ENCODE measurements at regions not wholly inside any gene's neighbourhood (a gene's known extent, or its start where the extent isn't known, plus 50 kb on each side); places are given as distances from the start of the nearest gene placed in this dataset.
"Not testable (repeated sequence)": the region's sequence is repeated elsewhere in the genome, so short reads cannot be mapped to it uniquely, and the experiment has no call there.

DNA sequence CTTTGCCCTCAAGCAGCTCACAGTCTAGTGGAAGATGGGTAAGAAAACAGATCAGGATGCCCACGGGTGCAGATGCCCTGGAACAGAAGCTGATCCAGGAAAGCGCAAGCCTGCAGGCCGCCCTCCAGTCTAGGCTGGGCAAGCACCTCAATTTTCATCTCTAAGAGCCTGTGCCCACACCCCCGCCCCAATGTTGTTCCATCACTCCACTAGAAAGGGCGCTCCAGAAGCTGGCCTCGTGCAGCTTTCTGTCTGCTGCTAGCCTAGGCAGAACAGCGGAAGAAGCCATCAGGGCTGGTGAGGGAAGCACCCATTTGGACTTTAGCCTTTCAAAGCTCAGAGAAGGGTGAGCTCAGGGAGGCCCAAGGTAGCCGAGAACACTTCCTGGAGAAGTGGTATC lies 527.1 kb downstream of the TP53TG3F start:
- in situ Hi-C loops (cut with HindIII; ENCODE audit: low sequenced_read_pairs); DNase-seq (ENCODE audit: low read depth, low spot score); H3K4me3 ChIP-seq (ENCODE audit: low read depth, low read length): not testable (repeated sequence)

DNA sequence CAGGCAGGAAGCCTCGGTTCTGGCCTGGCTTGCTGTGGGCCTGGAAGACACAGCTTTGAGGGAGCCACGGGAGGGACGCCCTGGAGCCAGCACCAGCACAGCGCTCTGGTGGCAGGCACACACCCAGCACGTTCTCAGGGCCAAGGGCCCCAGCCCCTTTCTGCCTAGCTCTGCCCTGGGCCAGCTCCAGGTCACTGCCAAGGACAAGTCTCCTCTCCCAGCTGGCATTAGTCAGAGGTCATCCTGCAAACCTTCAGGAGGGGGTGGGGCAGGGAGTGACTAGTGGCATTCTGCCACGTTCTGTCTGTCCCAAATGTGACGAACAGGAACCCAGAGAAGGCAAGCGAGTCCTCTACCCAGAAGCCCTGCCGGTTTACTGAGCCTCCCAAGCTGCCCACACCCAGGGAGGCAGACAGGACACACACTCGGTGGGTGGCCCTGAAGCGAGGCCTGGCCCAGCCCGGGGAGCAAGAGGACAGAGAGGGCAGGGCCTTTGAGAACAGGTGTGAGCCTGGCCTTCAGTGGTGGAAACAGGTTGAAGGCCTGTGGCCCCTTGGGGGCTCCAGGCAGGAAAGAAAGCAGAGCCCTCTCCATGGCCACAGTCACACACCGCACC lies 528.0 kb downstream of the TP53TG3F start:
- H3K4me3 ChIP-seq (ENCODE audit: low read depth, low read length); in situ Hi-C loops (cut with HindIII; ENCODE audit: low sequenced_read_pairs): not testable (repeated sequence)

DNA sequence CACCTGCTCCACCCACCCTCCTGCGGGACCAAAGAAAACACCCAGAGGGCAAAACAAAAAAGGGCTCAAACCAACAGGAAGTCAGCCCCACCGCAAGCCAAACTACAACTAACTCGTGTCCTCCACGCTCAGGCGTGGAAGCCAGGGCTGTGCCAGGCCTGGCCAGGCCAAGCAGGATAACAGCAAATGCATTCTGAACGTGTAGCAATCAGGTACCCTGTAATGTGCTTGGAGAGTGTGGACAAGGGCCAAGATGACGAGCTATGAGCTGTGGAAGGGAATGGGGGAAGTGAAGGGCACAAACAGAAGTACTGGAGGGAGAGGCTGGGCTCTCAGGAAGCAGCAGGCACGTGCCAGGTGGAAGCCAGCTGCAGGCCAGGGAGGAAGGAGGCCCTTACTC lies 528.6 kb downstream of the TP53TG3F start:
- H3K4me3 ChIP-seq (ENCODE audit: low read depth, low read length); DNase-seq (ENCODE audit: low read depth, low spot score); in situ Hi-C loops (cut with HindIII; ENCODE audit: low sequenced_read_pairs): not testable (repeated sequence)

More for the DNA sequence above, 528.0 kb downstream of the TP53TG3F start:
- DNase-seq (ENCODE audit: low read depth, low spot score): not testable (repeated sequence)

DNA sequence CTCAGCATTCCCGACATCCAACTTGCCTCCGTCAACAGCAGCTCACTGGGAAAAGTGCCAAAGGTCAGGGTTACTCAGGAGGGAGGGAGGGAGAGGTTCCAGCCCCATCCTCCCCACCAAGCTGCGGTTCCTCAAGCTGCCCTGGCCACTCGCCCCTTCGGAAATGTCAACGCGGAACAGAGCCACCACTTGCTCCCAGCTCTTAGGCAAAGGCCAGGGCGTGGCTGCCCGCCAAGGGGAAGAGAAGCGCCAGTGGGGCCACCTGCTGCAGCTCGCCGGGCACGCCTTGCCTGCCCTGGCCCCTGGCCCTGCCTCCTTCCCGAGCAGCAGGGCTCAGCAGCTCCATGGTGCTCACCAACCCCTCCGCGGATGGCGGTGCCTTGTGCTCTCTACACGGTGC lies 531.1 kb downstream of the TP53TG3F start:
- H3K4me3 ChIP-seq (ENCODE audit: low read depth, low read length); DNase-seq (ENCODE audit: low read depth, low spot score); in situ Hi-C loops (cut with HindIII; ENCODE audit: low sequenced_read_pairs): not testable (repeated sequence)

DNA sequence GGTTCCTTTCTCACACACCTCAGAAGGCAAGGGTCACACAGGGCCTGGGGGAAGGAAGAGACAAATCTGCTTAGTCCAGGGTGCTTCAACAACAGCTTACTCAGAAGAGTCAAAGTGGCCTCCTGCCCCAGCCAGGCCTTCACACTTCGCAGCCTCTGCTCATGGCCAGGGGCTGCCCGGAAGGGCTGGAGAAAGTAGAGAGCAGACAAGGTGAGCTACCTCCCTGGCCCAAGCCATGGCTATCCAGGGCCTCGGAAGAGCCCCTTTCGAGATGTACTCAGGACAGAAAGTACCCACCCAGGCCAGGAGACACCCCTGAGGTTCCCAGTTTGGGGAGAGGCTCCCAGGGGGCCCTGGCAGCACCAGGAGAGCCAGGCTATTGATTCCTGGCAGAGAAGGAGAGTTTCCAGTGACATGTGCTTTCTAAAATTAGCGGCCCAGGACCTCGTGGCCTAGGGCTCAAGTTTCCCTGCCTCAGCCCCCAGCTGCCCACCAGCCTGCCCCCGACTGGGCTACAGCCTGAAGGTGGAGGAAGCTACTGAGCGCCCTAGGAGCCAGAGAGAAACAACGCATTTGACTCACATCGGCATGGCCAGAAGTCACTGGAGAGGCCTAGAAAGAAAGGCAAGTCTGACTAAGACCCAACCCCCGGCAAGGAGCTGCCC lies 533.2 kb downstream of the TP53TG3F start:
- H3K4me3 ChIP-seq (ENCODE audit: low read depth, low read length); DNase-seq (ENCODE audit: low read depth, low spot score); in situ Hi-C loops (cut with HindIII; ENCODE audit: low sequenced_read_pairs): not testable (repeated sequence)

DNA sequence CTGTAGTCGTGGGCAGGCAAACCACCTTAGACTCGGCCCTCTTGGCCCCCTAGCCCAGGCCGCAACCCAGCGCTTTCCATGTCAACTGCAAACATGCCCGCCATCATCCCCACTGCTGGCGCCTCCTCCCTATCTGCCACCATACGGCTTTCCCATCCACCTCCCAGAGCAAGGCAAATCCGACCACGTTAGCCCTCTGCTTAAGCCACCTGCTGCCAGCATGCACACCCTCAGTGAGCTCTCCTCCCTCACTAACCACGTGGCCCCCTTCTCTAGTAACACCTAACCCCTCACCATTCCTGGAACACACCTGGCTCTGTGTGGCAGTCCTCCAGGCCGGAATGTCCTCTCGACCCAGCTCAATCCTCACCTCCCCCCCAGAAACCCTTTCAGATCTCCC lies 534.8 kb downstream of the TP53TG3F start:
- H3K4me3 ChIP-seq (ENCODE audit: low read depth, low read length); DNase-seq (ENCODE audit: low read depth, low spot score); in situ Hi-C loops (cut with HindIII; ENCODE audit: low sequenced_read_pairs): not testable (repeated sequence)

DNA sequence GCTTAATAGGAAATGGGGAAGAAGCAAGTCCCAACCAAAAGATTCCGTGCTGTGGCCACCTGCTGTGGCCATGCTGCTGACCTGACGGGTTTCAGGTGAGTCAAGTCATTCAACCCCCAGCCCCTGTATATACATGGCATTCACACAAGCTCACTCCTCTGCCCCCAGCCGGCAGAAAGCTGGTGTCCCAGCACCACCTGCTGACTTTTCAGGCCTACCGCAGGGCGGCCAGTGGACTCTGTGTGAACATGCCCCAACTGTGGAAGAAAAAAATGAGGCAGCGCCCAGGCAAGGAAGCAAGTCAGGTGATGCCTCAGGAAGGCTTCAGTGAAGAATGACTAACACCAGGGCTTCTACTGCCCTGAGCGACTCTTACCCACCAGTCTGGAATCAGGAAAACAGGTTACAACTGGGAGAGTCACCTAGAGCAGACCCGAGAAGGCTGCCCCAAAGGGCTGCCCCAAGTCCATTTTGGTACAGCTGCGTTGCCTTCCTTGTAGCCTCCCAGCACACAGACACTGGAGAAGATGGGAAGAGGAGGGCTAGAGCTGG lies 536.5 kb downstream of the TP53TG3F start:
- in situ Hi-C loops (cut with HindIII; ENCODE audit: low sequenced_read_pairs); DNase-seq (ENCODE audit: low read depth, low spot score): not testable (repeated sequence)

DNA sequence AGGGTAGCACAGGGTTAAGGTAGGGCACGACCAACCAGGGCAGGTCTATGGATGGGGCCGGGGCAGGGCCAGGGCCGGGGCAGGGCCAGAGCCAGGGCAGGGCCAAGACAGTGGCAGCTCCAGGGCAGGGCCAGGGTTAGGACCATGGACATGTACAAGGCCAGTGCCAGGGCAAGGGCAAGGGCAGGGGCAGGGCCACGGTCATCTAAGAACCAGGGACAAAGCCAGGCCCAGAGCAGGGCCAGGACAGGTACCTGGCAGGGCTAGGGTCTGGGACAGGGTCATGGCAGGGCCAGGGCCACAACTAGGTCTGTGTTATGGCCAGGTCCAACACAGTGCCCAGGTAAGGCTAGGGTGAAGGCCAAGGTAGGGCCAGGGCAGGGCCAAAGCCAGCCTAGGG lies 541.8 kb downstream of the TP53TG3F start:
- in situ Hi-C loops (cut with HindIII; ENCODE audit: low sequenced_read_pairs); DNase-seq (ENCODE audit: low read depth, low spot score); H3K4me3 ChIP-seq (ENCODE audit: low read depth, low read length): not testable (repeated sequence)

More for the DNA sequence above, 536.5 kb downstream of the TP53TG3F start:
- H3K4me3 ChIP-seq (ENCODE audit: low read depth, low read length): not testable (repeated sequence)

DNA sequence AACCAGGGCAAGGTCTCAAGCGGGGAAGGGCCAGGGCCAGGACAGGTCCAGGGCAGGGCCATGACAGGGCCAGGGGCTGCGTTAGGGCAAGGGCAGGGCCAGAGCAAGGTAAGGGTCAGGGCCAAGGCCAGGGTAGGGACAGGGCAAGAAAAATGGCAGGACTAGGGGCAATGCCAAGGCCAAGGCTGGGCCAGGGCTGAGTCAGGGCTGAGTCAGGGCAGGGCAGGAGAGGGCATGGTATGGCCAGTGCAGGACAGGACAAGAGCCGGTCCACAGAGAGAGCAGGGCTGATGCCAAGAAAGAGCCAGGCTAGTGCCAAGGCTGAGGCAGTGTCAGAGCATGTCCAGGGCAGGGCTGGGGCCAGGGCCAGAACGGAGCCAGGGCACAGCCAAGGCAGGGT lies 542.5 kb downstream of the TP53TG3F start:
- in situ Hi-C loops (cut with HindIII; ENCODE audit: low sequenced_read_pairs); H3K4me3 ChIP-seq (ENCODE audit: low read depth, low read length); DNase-seq (ENCODE audit: low read depth, low spot score): not testable (repeated sequence)

DNA sequence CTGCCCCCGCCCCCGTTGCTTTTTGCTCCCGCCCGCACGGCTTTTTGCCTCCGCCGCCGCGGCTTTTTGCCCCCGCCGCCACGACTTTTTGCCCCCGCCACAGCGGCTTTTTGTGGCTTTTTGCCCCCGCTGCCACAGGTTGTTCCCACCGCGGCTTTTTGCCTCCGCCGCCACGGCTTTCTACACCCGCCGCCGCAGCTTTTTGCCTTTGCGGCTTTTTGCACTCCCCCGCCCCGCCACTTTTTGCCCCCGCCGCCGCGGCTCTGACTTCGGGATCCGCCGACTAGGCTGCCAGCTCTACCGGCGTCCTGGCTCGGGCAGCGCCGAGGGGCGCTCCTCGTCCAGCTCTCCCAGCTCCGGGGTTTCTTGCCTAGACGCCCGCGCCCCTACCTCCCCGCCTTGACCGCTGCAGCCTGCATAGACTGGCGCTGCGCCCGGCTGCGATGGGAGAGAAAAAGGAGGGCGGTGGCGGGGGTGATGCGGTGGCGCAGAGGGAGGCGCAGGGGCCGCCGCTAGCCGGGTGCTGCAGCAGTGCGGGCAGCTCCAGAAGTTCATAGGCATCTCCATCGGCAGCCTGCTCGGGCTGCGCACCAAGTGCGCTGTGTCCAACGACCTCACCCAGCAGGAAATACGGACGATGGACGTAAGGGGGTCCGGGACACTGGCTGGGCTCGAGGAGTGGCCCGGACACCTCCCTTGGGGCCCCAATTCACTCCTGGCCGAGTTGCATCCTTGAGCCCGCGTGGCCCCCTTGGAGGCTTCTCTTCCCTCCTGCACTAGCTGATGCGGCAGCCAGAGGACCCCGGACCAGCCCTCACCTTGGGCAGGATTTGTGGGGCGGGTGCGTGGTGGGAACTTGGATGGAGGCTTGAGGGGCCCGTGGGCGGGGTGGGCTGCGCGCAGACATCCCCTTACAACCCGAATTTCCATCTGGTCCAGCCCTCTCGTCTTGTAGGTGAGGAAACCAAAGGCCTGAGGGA lies 555.7 kb downstream of the TP53TG3F start:
- DNase-seq (ENCODE audit: low read depth, low spot score); H3K4me3 ChIP-seq (ENCODE audit: low read depth, low read length); in situ Hi-C loops (cut with HindIII; ENCODE audit: low sequenced_read_pairs): not testable (repeated sequence)

DNA sequence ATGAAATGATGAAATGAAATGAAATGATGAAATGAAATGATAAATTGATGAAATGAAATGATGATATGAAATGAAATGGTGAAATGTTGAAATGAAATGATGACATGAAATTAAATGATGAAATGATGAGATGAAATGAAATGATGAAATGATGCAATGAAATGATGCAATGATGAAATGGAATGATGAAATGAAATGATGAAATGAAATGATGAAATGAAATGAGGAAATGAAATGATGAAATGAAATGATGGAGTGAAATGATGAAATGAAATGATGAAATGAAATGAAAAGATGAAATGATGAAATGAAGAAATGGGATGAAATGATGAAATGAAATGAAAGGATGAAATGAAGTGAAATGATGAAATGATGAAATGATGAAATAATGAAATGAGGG lies 558.9 kb downstream of the TP53TG3F start:
- in situ Hi-C loops (cut with HindIII; ENCODE audit: low sequenced_read_pairs); DNase-seq (ENCODE audit: low read depth, low spot score); H3K4me3 ChIP-seq (ENCODE audit: low read depth, low read length): not testable (repeated sequence)

DNA sequence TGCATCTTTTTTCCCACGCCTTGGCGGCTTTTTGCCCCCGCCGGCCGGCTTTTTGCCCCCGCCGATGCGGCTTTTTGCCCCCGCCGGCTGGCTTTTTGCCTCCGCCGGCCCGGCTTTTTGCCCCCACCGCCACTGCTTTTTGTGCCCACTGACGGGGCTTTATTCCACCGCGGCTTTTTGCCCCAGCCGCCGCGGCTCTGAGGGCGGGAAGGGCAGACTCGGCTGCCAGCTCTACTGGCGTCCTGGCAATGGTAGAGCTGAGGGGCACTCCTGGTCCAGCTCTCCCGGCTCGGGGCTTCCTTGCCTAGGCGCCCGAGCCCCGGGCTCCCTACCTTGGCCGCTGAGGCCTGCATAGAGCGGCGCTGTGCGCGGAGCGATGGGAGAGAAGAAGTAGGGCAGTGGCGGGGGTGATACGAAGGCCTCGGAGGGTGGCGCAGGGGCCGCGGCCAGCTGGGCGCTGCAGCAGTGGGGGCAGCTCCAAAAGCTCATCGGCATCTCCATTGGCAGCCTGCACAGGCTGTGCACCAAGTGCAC lies 591.4 kb downstream of the TP53TG3F start:
- H3K4me3 ChIP-seq (ENCODE audit: low read depth, low read length): no peak overlapping the region
- in situ Hi-C loops (cut with HindIII; ENCODE audit: low sequenced_read_pairs): no loop called here
- TF ChIP-seq, protein P1, sequence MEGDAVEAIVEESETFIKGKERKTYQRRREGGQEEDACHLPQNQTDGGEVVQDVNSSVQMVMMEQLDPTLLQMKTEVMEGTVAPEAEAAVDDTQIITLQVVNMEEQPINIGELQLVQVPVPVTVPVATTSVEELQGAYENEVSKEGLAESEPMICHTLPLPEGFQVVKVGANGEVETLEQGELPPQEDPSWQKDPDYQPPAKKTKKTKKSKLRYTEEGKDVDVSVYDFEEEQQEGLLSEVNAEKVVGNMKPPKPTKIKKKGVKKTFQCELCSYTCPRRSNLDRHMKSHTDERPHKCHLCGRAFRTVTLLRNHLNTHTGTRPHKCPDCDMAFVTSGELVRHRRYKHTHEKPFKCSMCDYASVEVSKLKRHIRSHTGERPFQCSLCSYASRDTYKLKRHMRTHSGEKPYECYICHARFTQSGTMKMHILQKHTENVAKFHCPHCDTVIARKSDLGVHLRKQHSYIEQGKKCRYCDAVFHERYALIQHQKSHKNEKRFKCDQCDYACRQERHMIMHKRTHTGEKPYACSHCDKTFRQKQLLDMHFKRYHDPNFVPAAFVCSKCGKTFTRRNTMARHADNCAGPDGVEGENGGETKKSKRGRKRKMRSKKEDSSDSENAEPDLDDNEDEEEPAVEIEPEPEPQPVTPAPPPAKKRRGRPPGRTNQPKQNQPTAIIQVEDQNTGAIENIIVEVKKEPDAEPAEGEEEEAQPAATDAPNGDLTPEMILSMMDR (IDR thresholded peaks at IDR 0.05; ENCODE audit: low read depth, low read length): no peak

More for the DNA sequence above, 591.4 kb downstream of the TP53TG3F start:
- DNase-seq (ENCODE audit: low read depth, low spot score): no peak
